OCI-LY1 (cell line): ENCODE measurements at regions not wholly inside any gene's neighbourhood (a gene's known extent, or its start where the extent isn't known, plus 50 kb on each side); places are given as distances from the start of the nearest gene placed in this dataset.

Source experiments
- CTCF ChIP-seq: fragments of 200-600 bp; sonication (generic), shearing (Covaris generic); IDR thresholded peaks from 2 replicates; pipeline ENCODE4 v1.5.1; 2017; ENCODE audit warnings: mild to moderate bottlenecking, antibody characterized with exemption, low read length, moderate library complexity, mixed read lengths
- EZH2 ChIP-seq: fragments of 200-600 bp; sonication (generic), shearing (Covaris generic); IDR thresholded peaks from 2 replicates; pipeline ENCODE4 v1.8.0; 2017; ENCODE audit warnings: borderline replicate concordance, mixed run types, mild to moderate bottlenecking, antibody characterized with exemption, low read length, moderate library complexity, mixed read lengths

GRCh38 chr2:22449696-22450095 lies 935.3 kb upstream of the KLHL29 start:
- TF ChIP-seq CTCF, result no peak
- no peak for TF ChIP-seq EZH2
